GM18858 (cell line): ENCODE measurements at regions not wholly inside any gene's neighbourhood (a gene's known extent, or its start where the extent isn't known, plus 50 kb on each side); places are given as distances from the start of the nearest gene placed in this dataset.
A peak's percentile ranks its signal among the peaks of the same experiment; 100 is the strongest.

Source experiments
- ATAC-seq: cut with Tn5 transposase; IDR thresholded peaks from one replicate; pipeline ENCODE4 v1.9.1; 2021; ENCODE audit not compliant: unreplicated experiment

- no peak for ATAC-seq
These were observed 138.3 kb upstream of the AGBL1 start for GRCh38 chr15:85941186-85941855.

- no peak for ATAC-seq
These were observed 137.0 kb upstream of the AGBL1 start for GRCh38 chr15:85942632-85943031.

- ATAC-seq, result no peak
These were observed 136.5 kb upstream of the AGBL1 start for GRCh38 chr15:85943151-85943550.

GRCh38 chr15:85943791-85944190 lies 135.9 kb upstream of the AGBL1 start:
- no peak for ATAC-seq

- no peak for ATAC-seq
These were observed 132.7 kb upstream of the AGBL1 start for GRCh38 chr15:85947021-85947420.

- ATAC-seq, result no peak
These were observed 131.7 kb upstream of the AGBL1 start for GRCh38 chr15:85947936-85948335.

GRCh38 chr15:85950101-85950500 lies 129.6 kb upstream of the AGBL1 start:
- ATAC-seq, result peak; percentile 88

- ATAC-seq, result no peak
These were observed 125.1 kb upstream of the AGBL1 start for GRCh38 chr15:85954586-85954985.

- peak; percentile 91 for ATAC-seq
These were observed 123.9 kb upstream of the AGBL1 start for GRCh38 chr15:85955501-85956391.

- no peak for ATAC-seq
These were observed 123.0 kb upstream of the AGBL1 start for GRCh38 chr15:85956532-85957275.

GRCh38 chr15:85959611-85960010 lies 120.1 kb upstream of the AGBL1 start:
- no peak for ATAC-seq

GRCh38 chr15:85960381-85960780 lies 119.3 kb upstream of the AGBL1 start:
- no peak for ATAC-seq

- no peak for ATAC-seq
These were observed 117.8 kb upstream of the AGBL1 start for GRCh38 chr15:85961821-85962220.

- no peak for ATAC-seq
These were observed 116.4 kb upstream of the AGBL1 start for GRCh38 chr15:85963262-85963760.

- no peak for ATAC-seq
These were observed 115.2 kb upstream of the AGBL1 start for GRCh38 chr15:85964471-85964870.

- no peak for ATAC-seq
These were observed 112.1 kb upstream of the AGBL1 start for GRCh38 chr15:85967553-85967952.

GRCh38 chr15:85972805-85973540 lies 106.7 kb upstream of the AGBL1 start:
- no peak for ATAC-seq

- ATAC-seq, result no peak
These were observed 105.9 kb upstream of the AGBL1 start for GRCh38 chr15:85973584-85974347.

GRCh38 chr15:85974348-85974705 lies 105.3 kb upstream of the AGBL1 start:
- ATAC-seq, result no peak

GRCh38 chr15:85974742-85975141 lies 104.9 kb upstream of the AGBL1 start:
- no peak for ATAC-seq
